RKO (cell line): ENCODE measurements at regions not wholly inside any gene's neighbourhood (a gene's known extent, or its start where the extent isn't known, plus 50 kb on each side); places are given as distances from the start of the nearest gene placed in this dataset.
A peak's percentile ranks its signal among the peaks of the same experiment; 100 is the strongest.
"Not testable (repeated sequence)": the region's sequence is repeated elsewhere in the genome, so short reads cannot be mapped to it uniquely, and the experiment has no call there.

Experiments
- DNase-seq: peaks from one replicate; pipeline ENCODE4 v3.0.0-alpha.2; 2016; ENCODE audit warnings: low spot score

DNA sequence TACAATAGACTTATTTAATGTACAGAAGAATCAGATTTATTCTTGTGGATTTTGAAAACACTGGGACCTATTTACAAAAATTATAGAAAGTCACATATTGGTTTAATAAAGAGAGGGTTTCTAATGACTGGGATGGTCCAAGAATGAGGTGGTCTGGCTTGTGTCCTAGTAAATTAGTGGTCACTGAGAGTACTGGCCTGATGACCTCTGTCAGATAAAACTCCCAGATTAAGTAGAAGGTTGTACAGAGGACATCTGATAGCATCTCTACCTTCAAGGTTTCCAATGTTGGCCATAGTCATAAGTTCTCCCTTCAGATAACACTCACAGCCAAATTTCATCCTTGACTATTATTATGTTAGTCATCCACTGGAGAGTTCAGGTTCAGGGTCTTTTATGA lies 692.9 kb downstream of the MTRR start:
- DNase-seq: no peak

GRCh38 chr5:8563540-8563939 lies 694.6 kb downstream of the MTRR start:
- DNase-seq: not testable (repeated sequence)

- DNase-seq: no peak
These were observed 699.9 kb downstream of the MTRR start for GRCh38 chr5:8568858-8569257.

DNA sequence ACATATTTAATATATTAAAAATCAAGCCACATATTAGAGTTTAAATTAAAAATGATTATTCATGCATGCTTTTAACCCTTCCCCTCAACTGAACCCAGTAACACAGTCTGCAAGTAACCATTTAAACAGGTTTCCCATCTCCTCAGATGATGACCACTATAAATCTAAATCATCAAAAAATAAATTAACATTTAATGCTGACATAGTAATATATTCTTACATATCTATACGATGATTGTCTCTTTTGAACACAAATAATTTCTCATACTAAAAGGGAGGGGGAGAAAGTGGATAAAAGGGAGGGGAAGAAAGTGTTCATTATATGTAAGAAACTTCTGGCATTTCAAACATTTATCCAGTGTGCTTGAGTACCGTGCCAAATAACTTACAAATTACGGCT lies 701.6 kb downstream of the MTRR start:
- DNase-seq: no peak

DNA sequence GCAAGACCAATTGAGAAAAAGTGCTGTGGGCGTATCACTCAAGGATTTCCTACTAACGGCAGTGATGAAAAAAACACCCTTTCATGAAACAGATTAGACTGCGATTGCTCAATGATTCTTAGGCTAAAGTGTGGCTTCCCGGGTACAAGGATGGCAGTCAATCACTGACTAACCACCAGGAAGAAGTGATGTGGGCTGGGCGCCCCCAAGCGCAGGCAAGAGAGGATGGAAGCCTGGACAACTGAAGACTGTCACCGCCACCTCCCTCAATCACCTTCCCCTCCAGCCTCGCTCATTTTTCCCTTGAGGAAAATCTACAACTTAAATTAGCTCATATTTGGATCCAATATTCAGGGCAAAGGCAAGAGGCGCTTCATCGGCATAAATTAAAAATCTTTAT lies 707.2 kb downstream of the MTRR start:
- DNase-seq: no peak

- no peak for DNase-seq
These were observed 708.8 kb downstream of the MTRR start for GRCh38 chr5:8577792-8578191.

DNA sequence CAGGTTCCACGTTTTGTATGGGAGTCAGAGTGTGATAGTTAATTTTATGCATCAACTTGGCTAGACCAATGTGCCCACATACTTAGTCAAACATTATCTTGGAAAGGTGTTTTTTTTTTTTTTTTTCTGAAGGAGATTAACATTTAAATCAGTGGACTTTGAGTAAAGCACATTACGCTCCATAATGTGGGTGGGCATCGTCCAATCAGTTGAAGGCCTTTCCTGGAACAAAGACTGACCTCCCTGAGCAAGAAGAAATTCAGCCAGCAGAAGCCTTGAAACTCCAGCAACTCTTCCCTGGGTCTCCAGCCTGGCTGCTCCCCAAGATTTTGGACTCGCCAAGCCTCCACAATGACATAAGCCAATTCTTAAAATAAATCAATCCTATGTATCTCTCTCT lies 711.4 kb downstream of the MTRR start:
- DNase-seq: no peak

GRCh38 chr5:8581047-8581446 lies 712.1 kb downstream of the MTRR start:
- no peak for DNase-seq

- DNase-seq: no peak
These were observed 716.5 kb downstream of the MTRR start for GRCh38 chr5:8585230-8586018.

- no peak for DNase-seq
These were observed 722.0 kb downstream of the MTRR start for GRCh38 chr5:8590959-8591358.

- no peak for DNase-seq
These were observed 729.4 kb downstream of the MTRR start for GRCh38 chr5:8598356-8598755.

DNA sequence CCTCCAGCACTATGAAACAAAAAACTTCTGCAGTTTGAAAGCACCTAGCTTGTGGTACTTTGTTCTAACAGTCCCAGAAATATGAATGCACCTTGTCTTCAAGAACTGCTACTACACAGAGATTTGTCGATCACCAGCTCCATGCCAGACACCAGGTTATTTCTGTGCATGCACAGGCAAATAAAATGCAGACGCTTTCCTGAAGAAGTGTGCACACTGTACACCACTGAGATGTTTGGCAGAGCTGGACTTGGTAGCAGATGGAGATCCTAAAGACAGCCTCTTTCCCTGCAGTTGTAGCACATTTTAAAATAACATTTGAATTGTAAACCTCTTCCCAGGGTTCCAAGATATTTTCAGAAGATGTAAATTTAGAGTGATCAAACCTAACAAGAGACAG lies 730.0 kb downstream of the MTRR start:
- DNase-seq: no peak

DNA sequence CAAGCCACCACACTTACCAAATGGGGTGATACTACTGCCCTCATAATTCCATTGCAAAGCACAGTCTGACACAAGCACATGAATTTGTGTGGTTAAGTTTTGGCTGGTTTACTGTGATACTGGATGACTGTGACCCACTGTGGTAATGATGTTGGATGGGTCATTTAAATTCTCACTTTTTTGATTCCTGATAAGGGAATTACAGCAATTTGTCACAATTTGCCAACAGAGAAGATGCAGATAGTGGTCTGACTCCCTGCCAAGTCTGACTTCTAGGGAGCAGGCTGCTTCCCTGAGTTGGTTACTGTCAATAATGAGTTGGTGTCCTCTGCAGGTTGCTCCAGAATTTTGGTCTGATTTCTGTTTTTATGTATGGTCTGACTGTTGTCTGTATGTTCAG lies 731.9 kb downstream of the MTRR start:
- no peak for DNase-seq

DNA sequence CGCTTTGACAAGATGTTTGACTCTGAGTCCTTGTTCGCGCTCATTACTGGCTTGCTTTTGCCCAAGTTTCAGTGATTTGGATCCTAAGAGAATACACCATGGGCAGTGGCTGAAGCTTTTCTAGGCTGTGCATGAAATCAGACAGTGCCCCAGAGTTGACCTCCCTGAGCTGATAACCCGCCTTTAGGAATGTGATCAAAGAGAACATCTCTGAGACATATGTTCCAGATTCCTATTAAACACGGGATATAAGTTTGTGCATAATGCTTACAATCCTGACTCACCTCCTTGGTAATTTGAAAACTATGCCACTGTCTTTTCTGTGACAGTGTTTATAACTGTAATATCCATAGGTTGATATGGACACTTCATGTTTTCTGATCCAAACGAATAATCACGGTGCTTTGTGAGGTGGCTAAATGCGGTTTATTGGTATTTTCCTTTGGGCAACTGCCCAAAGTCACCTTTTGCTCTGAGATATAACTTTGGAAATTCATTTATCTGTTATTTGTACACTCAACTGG lies 732.9 kb downstream of the MTRR start:
- no peak for DNase-seq

DNA sequence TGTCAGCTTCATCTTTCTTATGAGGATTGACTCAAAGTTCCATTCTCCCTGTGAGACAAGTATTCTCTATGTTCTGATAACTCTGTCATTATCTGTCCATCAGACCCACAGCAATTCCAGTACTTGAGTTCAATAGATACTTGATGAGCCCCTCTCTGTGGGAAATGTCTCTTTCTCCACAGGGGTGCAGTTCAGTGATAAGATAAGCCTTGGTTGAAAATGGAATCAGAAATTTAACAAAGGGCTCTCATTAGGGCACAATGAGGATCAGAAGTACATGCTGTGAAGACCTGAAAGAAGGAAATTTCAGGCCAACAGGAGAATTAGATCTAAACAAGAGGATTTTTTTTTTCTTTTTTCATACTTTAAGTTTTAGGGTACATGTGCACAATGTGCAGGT lies 737.3 kb downstream of the MTRR start:
- no peak for DNase-seq

DNA sequence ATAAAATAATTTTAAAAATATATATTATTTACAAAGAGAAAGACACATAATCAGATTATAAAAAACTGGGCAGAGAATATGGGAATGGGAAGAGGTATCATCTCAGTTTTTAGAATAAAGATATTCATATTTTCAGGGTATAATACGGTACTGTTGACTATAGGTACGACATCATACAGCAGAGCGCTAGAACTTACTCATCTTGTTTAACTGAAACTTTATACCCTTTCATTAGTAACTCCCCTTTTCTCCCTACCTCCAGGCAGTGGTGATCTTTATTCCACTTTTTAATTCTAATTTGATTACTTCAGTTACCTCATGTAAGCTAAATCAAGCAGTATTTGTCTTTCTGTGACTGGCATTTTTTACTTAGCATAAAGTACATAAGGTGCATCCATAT lies 742.1 kb downstream of the MTRR start:
- DNase-seq: no peak

- no peak for DNase-seq
These were observed 744.2 kb downstream of the MTRR start for GRCh38 chr5:8613078-8613685.

DNA sequence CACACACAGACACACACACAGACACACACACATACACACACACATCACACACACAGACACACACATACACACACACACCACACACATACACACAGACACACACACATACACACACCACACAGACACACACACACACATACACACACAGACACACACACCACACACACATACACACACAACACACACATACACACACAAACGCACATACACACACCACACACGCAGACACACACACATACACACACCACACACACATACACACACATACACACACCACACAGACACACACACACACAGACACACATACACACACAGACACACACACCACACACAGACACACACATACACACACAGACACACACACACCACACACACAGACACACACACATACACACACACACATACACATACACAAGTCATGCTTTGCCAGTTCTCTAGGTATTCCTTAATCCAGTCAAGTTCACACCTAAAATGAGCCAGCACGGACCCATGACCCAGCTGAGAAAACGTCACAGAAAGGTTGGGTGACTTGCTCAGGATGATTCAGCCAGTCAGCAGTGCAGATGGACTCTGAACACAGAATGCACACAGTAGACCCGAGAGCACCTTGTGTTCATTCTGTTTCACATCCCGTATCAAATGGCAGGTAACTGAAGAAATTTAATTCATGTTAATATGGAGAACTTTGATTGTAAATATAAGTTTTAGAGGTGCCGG lies 746.4 kb downstream of the MTRR start:
- DNase-seq: peak; percentile 8

DNA sequence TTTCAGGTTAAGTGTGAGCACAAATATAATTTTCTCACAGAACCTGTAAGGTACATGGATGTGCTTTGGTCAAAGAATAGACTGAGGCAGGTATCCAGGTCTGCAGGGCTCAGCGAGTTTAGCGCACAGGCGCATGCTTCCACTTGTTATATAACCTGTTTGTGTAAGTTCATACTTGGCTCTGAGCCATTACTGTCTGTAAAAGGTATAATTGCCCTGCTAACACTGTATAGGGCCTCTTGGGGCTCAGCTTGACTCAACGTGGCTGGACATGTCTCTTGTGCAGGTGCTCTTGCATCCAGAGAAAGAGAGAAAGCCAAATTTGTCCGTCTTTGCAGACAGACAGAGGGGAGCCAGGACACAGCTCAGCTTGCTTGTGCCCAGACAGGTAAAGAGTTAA lies 759.6 kb downstream of the MTRR start:
- no peak for DNase-seq

- no peak for DNase-seq
These were observed 764.3 kb downstream of the MTRR start for GRCh38 chr5:8633259-8633658.

- no peak for DNase-seq
These were observed 764.7 kb downstream of the MTRR start for GRCh38 chr5:8633696-8634095.

GRCh38 chr5:8634219-8634618 lies 765.3 kb downstream of the MTRR start:
- no peak for DNase-seq
